Natural killer cell (primary cell): ENCODE measurements at regions not wholly inside any gene's neighbourhood (a gene's known extent, or its start where the extent isn't known, plus 50 kb on each side); places are given as distances from the start of the nearest gene placed in this dataset.

ENCODE experiments used
- ATAC-seq, 3 donors: fragments of 150-1000 bp in 2 of 3; fragments of 200-7000 bp in 1 of 3; cut with Tn5 transposase; 1 replicate in 1 of 3; 2 replicates in 2 of 3; pipeline ENCODE4 v1.10.0; 2021; ENCODE audit warnings: mild to moderate bottlenecking in 2 of 3, moderate library complexity in 2 of 3
- DNase-seq, 2 donors: peaks; one replicate each; pipeline versions ENCODE4 v3.0.0 to v3.0.0-alpha.2; 2013 to 2021; ENCODE audit warnings: mixed read lengths in 1 of 2
- H3K27ac ChIP-seq: one replicate; pipeline ENCODE4 v1.5.1; 2013; ENCODE audit warnings: mild to moderate bottlenecking, low read length
- H3K27me3 ChIP-seq: one replicate; pipeline ENCODE4 v1.6.1; 2013; ENCODE audit warnings: low read length; ENCODE audit not compliant: control insufficient read depth, insufficient read depth
- H3K36me3 ChIP-seq: one replicate; pipeline ENCODE4 v1.6.1; 2013; ENCODE audit warnings: low read length; ENCODE audit not compliant: control insufficient read depth, insufficient read depth
- H3K4me1 ChIP-seq: one replicate; pipeline ENCODE4 v1.6.1; 2013; ENCODE audit warnings: low read length; ENCODE audit not compliant: control insufficient read depth, insufficient read depth
- H3K4me3 ChIP-seq: one replicate; pipeline ENCODE4 v1.5.1; 2013; ENCODE audit warnings: low read length
- H3K9me3 ChIP-seq: one replicate; pipeline ENCODE4 v1.6.1; 2013; ENCODE audit warnings: low read length; ENCODE audit not compliant: control insufficient read depth, insufficient read depth
- H3K27ac Mint-ChIP-seq, 2 donors: one replicate each; pipeline ENCODE4 v1.8.0; 2022; ENCODE audit warnings: mild to moderate bottlenecking in 2 of 2, mixed read lengths in 2 of 2, moderate library complexity in 1 of 2
- H3K27me3 Mint-ChIP-seq, 2 donors: one replicate each; pipeline ENCODE4 v1.8.0; 2022; ENCODE audit warnings: low read depth in 2 of 2, mixed read lengths in 2 of 2
- H3K36me3 Mint-ChIP-seq: one replicate; pipeline ENCODE4 v1.8.0; 2022; ENCODE audit warnings: mixed read lengths
- H3K4me1 Mint-ChIP-seq, 2 donors: one replicate each; pipeline ENCODE4 v1.8.0; 2022; ENCODE audit warnings: mixed read lengths in 2 of 2
- H3K4me3 Mint-ChIP-seq: one replicate; pipeline ENCODE4 v1.8.0; 2022; ENCODE audit warnings: mild to moderate bottlenecking, moderate library complexity, mixed read lengths
- H3K9me3 Mint-ChIP-seq, 2 donors: one replicate each; pipeline ENCODE4 v1.8.0; 2022; ENCODE audit warnings: mixed read lengths in 2 of 2
- WGBS: methylation state at CpG from one replicate; pipeline ENCODE4 v1.1.7; 2013; ENCODE audit warnings: missing lambda C conversion rate; ENCODE audit not compliant: insufficient coverage; 5-methylcytosine and 5-hydroxymethylcytosine counted together
- intact Hi-C: fragments of 100-400 bp; cut with micrococcal nuclease; formaldehyde crosslinking; loops from one replicate; pipeline ENCODE4 v1.14.2; 2022
- TF ChIP-seq, protein P1 (sequence below): fragments of 200-600 bp; IDR thresholded peaks from one replicate; pipeline ENCODE4 v1.8.0; 2022; ENCODE audit warnings: antibody characterized with exemption

DNA sequence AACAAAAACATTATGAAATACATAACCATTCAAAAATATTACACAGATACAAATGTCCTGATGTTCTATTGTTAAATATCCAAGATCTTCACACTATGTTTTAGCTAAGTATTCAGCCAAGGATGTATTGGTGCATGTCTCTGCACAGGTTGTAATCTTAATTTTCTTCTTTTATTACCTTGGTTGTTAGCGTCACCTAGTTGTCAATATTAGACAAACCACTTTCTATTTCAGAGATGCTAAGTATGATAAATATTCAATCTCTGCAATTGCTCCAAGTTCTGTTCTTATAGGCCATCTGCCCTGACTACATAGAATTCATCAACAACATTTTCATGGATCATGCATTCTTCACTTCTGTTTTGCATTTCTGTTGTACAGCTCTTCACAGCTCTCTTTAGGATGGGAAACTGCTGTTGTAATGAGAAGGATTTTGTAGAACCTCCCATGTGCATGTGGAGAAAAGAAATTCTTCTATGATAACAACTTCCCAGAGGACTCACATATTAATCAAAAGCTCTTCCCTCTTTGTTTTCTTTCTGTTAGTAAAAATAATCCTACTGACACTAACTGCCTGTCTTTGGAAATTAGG is 380.1 kb downstream of the NUF2 start:
- no peaks in the 10 kb centered on the region for H3K27me3 ChIP-seq
- Mint-ChIP-seq H3K36me3 (no peaks in the 10 kb centered on the region), H3K4me3 (no peak overlapping the region), H3K27ac (no peak overlapping the region), H3K4me1 (no peaks in the 10 kb centered on the region), H3K27me3 (no peaks in the 10 kb centered on the region), H3K9me3 (peaks cover 6 to 7% of the 10 kb centered on the region in 2 donors)
- H3K4me1 ChIP-seq: no peaks in the 10 kb centered on the region
- WGBS: no CpG with 5 or more reads among the region's 1 CpG
- intact Hi-C loops: no loop called here
- H3K36me3 ChIP-seq: no peaks in the 10 kb centered on the region
- TF ChIP-seq, protein P1, sequence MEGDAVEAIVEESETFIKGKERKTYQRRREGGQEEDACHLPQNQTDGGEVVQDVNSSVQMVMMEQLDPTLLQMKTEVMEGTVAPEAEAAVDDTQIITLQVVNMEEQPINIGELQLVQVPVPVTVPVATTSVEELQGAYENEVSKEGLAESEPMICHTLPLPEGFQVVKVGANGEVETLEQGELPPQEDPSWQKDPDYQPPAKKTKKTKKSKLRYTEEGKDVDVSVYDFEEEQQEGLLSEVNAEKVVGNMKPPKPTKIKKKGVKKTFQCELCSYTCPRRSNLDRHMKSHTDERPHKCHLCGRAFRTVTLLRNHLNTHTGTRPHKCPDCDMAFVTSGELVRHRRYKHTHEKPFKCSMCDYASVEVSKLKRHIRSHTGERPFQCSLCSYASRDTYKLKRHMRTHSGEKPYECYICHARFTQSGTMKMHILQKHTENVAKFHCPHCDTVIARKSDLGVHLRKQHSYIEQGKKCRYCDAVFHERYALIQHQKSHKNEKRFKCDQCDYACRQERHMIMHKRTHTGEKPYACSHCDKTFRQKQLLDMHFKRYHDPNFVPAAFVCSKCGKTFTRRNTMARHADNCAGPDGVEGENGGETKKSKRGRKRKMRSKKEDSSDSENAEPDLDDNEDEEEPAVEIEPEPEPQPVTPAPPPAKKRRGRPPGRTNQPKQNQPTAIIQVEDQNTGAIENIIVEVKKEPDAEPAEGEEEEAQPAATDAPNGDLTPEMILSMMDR: no peak
- DNase-seq (no peak), ATAC-seq (no peak)
- H3K27ac ChIP-seq: no peak overlapping the region
- H3K4me3 ChIP-seq: no peak overlapping the region
- H3K9me3 ChIP-seq: no peaks in the 10 kb centered on the region

DNA sequence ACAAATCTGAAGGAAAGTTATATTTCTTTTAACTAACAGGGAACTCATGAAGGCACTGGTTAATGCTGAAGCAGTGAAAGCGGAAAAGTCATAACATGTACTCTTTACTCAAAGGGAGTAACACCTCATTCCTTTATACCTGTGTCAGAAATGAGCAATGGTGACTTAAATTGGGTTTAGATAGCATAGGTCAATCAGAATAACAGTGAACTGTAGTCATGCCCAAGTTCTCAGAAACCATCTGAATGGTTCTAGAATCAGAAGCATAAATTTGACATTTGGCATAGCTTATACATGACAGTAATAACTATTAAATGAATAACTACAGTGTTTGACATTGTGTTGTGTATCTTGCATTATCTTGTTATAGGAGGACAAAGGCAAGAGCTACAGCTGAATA is 382.0 kb downstream of the NUF2 start:
- intact Hi-C loops: no loop called here
- Histone ChIP-seq H3K27ac (no peak overlapping the region), H3K27me3 (no peaks in the 10 kb centered on the region), H3K4me1 (no peaks in the 10 kb centered on the region), H3K9me3 (no peaks in the 10 kb centered on the region), H3K4me3 (no peak overlapping the region), H3K36me3 (no peaks in the 10 kb centered on the region)
- Mint-ChIP-seq H3K4me1 (no peaks in the 10 kb centered on the region), H3K27me3 (no peaks in the 10 kb centered on the region), H3K9me3 (peaks cover 4 to 10% of the 10 kb centered on the region in 2 donors), H3K27ac (no peak overlapping the region), H3K4me3 (no peak overlapping the region), H3K36me3 (no peaks in the 10 kb centered on the region)
- ATAC-seq (no peak), DNase-seq (no peak)
- TF ChIP-seq, protein P1: no peak
- 89% methylated on average over 1 of the region's 1 CpG for WGBS

DNA sequence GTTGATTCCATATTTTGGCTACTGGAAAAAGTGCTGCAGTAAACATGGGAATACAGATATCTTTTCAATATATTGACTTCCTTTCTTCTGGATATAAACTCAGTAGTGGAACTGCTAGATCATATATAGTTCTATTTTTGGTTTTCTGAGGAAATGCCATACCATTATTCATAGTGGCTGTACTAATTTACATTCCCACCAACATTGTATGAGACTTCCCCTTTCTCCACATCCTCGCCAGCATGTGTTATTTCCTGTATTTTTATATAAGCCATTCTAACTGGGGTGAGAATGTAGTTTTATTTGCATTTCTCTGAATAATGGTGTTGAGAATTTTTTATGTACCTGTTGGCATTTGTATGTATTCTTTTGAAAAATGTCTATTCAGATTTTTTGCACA is 385.2 kb downstream of the NUF2 start:
- no peak for ATAC-seq
- Mint-ChIP-seq H3K9me3 (peaks cover 5 to 12% of the 10 kb centered on the region in 2 donors), H3K4me3 (no peak overlapping the region), H3K4me1 (no peaks in the 10 kb centered on the region), H3K27me3 (no peaks in the 10 kb centered on the region), H3K27ac (no peak overlapping the region), H3K36me3 (no peaks in the 10 kb centered on the region)
- H3K27ac ChIP-seq: no peak overlapping the region
- TF ChIP-seq, protein P1: no peak
- H3K9me3 ChIP-seq: no peaks in the 10 kb centered on the region
- no peaks in the 10 kb centered on the region for H3K4me1 ChIP-seq
- H3K36me3 ChIP-seq: no peaks in the 10 kb centered on the region
- no peak for DNase-seq
- WGBS: no CpG with 5 or more reads among the region's 1 CpG
- intact Hi-C loops: no loop called here
- no peak overlapping the region for H3K4me3 ChIP-seq
- no peaks in the 10 kb centered on the region for H3K27me3 ChIP-seq

DNA sequence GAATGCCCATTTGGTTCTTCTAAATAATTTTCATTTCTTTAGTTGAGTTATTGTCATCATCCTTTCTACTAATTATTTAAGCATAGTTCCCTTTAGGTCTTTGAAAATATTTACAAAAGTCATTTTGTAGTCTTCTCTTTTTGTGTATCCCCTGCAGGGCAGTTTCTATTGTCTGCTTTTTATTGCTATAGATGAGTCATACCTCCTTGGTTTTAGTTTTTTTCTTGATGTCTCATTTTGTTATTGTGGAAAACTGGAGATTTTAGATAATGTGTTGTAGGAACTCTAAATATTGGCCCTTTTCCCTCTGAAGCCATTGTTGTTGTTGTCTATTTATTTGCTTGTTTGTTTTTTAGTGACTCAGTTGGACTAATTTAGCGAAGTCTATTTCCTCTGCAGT is 387.9 kb downstream of the NUF2 start:
- no peak overlapping the region for H3K27ac ChIP-seq
- TF ChIP-seq, protein P1: no peak
- no peaks in the 10 kb centered on the region for H3K27me3 ChIP-seq
- 85% methylated on average over 1 of the region's 1 CpG for WGBS
- no peaks in the 10 kb centered on the region for H3K36me3 ChIP-seq
- ATAC-seq: no peak
- intact Hi-C loops: no loop called here
- Mint-ChIP-seq H3K36me3 (no peaks in the 10 kb centered on the region), H3K27ac (no peak overlapping the region), H3K4me3 (no peak overlapping the region), H3K4me1 (no peaks in the 10 kb centered on the region), H3K9me3 (peaks cover 7 to 10% of the 10 kb centered on the region in 2 donors), H3K27me3 (no peaks in the 10 kb centered on the region)
- no peak overlapping the region for H3K4me3 ChIP-seq
- H3K4me1 ChIP-seq: no peaks in the 10 kb centered on the region
- no peak for DNase-seq
- no peaks in the 10 kb centered on the region for H3K9me3 ChIP-seq
